Ishikawa (cell line): ENCODE measurements at regions not wholly inside any gene's neighbourhood (a gene's known extent, or its start where the extent isn't known, plus 50 kb on each side); places are given as distances from the start of the nearest gene placed in this dataset.

Experiments used
- CEBPB ChIP-seq: IDR thresholded peaks from 2 replicates; pipeline ENCODE4 v1.6.1; 2012
- EGR1 ChIP-seq: IDR thresholded peaks from 2 replicates; pipeline ENCODE4 v1.6.1; 2012
- EP300 ChIP-seq: IDR thresholded peaks from 2 replicates; pipeline ENCODE4 v1.6.1; 2012; ENCODE audit warnings: borderline replicate concordance
- RAD21 ChIP-seq: IDR thresholded peaks from 2 replicates; pipeline ENCODE4 v1.6.1; 2012; ENCODE audit warnings: low read depth
- TEAD4 ChIP-seq: IDR thresholded peaks from 2 replicates; pipeline ENCODE4 v1.6.1; 2012
- ZBTB7A ChIP-seq: IDR thresholded peaks from 2 replicates; pipeline ENCODE4 v1.6.1; 2012; ENCODE audit warnings: low read depth
- TF ChIP-seq, protein P1 (sequence below): IDR thresholded peaks from 2 replicates; pipeline ENCODE4 v1.6.1; 2012

DNA sequence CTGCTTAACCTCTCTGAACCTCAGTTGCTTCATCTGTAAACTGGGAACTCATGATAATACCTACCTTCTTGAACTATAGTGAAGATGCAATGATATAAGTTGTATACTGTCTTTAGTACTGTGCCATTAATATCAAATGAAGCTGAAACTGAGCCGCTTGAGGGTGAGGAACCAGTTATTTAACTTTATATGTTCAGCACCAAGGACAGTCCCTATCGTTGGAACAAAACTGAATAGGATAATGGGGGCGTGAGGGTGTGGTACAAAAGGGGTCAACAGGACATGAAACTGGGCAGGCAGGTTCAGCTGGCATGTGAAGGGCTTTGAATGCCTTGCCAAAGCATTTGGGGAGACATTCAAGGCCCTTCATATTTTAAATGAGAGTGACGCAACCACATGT, 112.6 kb downstream of the C11orf91 start:
- TF ChIP-seq EGR1 (no peak), EP300 (no peak), CEBPB (no peak), ZBTB7A (no peak), TEAD4 (no peak), RAD21 (no peak)
- TF ChIP-seq, protein P1, sequence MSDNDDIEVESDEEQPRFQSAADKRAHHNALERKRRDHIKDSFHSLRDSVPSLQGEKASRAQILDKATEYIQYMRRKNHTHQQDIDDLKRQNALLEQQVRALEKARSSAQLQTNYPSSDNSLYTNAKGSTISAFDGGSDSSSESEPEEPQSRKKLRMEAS: no peak
